GM12875 (cell line): ENCODE measurements at regions not wholly inside any gene's neighbourhood (a gene's known extent, or its start where the extent isn't known, plus 50 kb on each side); places are given as distances from the start of the nearest gene placed in this dataset.

Source experiments
- H3K4me3 ChIP-seq: one replicate; pipeline ENCODE4 v1.5.1; 2011; ENCODE audit warnings: low read depth, low read length, control low read depth
- CTCF ChIP-seq: IDR thresholded peaks from 2 replicates; pipeline ENCODE4 v1.5.1; 2011; ENCODE audit warnings: low read depth, mild to moderate bottlenecking, control low read depth, inconsistent platforms, low read length, moderate library complexity, borderline replicate concordance; ENCODE audit not compliant: insufficient read depth

DNA sequence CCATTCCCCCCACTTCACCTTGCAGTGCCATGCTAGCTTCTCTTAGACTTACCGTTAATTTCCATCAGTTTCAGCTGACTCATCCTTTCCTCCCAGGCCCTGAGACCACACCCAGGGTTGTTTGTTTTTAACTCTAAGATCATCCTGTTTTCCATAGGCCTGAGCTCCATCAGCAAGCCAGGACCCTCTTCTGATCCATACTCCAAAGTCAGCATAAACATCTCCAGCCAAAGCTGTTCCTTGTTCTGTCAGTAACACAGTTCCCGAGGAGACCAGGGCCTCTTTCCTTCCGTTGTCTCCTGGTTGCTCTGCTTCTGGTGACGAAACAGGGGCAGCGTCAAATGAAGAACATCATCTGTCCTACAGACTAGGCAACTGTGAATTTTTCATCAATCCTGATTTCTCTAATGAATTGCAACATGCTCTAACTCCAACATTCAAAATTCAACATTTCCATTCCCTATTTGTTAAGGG is 83.8 kb upstream of the HNF1B start:
- H3K4me3 ChIP-seq: no peak overlapping the region
- no peak for TF ChIP-seq CTCF

GRCh38 chr17:37827905-37828650 is 83.2 kb upstream of the HNF1B start:
- no peak overlapping the region for H3K4me3 ChIP-seq
- no peak for TF ChIP-seq CTCF

GRCh38 chr17:37826497-37827430 is 81.9 kb upstream of the HNF1B start:
- no peak overlapping the region for H3K4me3 ChIP-seq
- TF ChIP-seq CTCF: no peak

GRCh38 chr17:37825851-37826250 is 81.0 kb upstream of the HNF1B start:
- H3K4me3 ChIP-seq: no peak overlapping the region
- no peak for TF ChIP-seq CTCF

DNA sequence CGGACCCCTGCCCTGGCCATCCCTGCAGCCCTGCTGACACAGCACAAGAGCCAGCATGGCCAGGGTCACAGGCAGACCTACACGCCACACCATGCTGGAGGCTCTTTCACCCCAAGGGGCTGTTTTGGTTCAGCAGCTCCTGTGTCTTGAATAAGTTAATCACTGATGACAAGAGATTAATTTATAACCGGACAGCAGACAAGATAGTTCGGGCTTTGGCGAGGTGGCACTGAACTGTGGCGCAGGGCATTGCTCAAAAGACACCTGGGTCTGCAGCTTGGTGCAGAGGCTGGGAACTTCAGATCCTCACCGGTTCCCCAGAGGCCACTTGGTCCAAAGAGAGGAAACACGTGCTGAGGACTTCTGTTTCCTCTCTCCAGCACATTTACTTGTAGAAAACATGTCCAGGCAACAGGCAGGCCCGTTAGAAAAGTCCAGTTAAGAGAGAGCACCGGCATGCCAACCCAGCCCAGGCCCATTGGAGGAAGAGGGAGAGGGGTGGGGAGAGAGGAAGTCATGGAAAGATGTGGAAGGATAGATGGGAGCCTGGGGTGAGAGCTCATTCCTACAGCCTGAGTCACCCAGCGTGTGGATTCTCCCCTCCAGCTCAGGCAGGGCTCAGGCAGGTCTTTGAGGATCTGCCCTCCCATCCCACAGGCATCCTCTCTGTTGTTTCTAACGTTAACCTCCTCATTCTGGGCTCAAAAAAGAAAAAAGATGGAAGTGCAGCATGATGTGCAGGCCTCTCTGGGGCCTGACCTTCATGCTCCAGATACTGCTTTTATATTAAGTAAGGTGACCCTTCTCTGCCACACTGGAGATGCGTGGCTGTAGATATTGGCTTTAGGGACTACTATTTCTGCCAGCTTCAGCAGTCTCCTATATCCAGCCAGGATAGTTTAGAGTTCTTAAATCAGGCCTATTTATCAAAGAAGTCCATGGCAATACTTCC is 80.0 kb upstream of the HNF1B start:
- no peak for TF ChIP-seq CTCF
- no peak overlapping the region for H3K4me3 ChIP-seq

GRCh38 chr17:37823996-37824395 is 79.1 kb upstream of the HNF1B start:
- TF ChIP-seq CTCF: no peak
- H3K4me3 ChIP-seq: no peak overlapping the region
